Colon (tissue), 2 donors: ENCODE measurements at regions not wholly inside any gene's neighbourhood (a gene's known extent, or its start where the extent isn't known, plus 50 kb on each side); places are given as distances from the start of the nearest gene placed in this dataset.
"Not testable (repeated sequence)": the region's sequence is repeated elsewhere in the genome, so short reads cannot be mapped to it uniquely, and the experiment has no call there.

Source experiments
- FAIRE-seq: peaks from 2 replicates; lab custom pipeline; 2012; peaks lifted over from hg19 to GRCh38; lab: Jason Lieb, UNC
- donor health status: control.
- donor health status: control.

DNA sequence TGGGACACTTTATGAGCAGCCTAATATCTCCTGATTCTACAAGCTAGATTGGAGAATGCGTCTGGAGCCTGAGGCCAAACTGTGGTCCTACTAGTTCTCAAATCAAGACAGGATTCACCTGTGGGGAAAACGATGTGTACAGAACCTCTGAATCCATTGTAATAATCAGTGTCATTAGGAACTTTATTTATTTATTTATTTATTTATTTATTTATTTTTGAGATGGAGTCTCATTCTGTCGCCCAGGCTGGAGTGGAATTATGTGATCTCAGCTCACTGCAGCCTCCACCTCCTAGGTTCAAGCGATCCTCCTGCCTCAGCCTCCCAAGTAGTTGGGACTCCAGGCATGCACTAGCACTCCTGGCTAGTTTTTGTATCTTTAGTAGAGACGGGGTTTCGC lies 52.6 kb upstream of the KIF26B start:
- not testable (repeated sequence) for FAIRE-seq

DNA sequence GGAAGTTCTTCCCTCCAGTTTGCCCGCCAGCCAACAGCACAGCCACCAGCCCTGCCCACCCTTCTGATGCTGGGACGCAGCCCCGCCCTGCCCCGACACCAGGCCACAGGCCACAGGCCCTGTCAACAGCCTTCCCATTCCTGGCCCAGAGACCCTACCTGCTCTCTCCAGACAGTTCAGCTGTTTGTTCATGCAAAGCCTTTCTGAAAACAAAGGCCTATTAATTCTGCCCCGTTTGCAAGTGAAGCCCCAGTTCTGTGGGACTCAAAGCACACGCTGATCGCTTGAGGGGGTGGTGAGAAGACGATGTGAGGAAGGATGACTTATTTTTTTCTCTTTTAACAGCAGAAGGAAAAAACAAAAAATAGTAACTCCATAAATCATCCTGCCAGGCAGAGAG lies 55.4 kb upstream of the KIF26B start:
- no peak for FAIRE-seq

DNA sequence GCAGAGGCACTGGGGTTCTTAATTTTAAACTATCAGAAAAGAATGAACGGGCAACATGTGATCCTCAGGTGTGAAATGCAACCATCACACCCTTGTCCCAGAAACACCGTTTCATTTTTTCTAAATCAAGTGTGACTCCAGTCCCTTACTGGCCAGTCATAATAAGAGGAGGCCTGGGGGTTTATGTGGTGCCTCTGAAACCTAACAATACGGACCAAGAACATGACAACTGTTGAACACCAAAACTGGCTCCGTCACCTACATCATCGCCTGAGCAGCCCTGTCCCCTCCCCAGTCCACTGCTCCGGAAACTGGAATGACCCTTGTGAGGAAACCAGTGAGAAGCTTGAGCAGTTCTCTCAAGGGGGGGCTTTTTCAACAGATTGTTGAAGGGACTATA lies 55.9 kb upstream of the KIF26B start:
- FAIRE-seq, result no peak

DNA sequence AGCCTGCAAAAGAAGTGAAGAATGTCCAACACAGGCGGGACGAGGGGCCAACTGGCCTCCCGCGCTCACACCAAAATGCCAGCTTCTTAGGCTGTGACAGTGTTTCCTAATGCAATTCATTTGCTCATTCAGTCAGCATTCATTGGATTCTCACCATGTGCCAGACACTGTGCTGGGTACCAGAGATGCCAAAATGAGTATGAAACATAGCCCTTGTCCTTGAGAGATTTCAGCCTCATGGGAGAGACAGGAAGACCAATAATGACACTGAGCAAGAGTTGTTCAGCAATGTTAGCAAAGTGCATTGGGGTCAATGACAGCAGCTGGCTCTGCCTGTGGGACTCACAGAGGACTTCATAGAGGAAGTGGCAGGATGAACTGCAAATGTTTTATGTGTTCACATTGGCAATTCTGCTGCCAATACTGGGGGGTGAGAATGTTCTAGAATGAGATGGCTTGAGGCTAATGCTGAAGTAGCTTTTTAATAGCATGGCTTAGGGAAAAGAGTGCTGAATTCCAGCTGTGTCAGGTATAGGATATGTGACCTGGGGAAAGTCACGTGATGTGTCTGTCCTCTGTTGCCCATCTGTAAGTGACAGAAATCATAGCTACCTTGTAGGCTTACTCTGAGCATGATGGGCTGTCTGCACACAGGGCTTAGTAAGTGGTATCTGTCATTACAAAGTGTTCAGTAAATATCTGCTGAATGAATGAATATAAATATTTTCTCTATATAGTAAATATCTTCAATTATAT lies 58.3 kb upstream of the KIF26B start:
- no peak for FAIRE-seq

DNA sequence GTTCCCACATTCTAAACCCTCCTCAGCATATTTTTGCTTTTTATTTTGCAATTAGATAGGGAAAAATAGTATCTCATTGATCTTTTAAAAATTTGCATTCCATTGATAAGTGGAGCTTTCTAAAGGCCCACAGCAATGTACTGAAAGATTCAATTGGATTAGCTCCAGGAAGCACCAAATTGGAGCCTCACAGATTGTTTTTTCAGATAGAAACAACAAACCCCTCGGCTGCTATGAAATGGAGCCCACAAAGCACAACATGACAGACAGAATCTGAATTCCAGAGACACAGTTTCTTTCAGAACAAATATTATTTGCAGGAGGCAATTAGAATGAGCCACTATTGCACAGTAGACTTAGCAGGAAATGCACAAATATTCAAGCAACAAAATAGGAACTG lies 58.9 kb upstream of the KIF26B start:
- no peak for FAIRE-seq

DNA sequence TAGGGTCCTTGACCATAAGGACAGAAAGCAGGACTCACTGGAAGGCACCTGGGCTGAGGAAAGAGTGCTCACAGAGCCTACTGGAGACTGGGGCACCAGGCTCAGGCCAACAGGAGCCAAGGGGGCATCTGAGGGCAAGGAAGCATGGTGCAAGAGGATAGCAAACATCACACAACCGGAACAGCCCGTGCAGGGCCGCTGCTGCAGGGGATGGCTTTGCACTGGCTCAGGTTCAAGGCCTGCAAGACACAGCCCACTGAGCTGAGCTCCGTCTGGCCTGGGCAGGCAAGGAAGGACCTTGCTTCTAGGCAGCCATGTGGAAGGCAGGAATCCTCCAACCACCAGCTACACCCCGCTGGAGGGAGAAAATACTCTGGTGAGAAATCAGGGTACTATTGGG lies 59.8 kb upstream of the KIF26B start:
- FAIRE-seq, result no peak

DNA sequence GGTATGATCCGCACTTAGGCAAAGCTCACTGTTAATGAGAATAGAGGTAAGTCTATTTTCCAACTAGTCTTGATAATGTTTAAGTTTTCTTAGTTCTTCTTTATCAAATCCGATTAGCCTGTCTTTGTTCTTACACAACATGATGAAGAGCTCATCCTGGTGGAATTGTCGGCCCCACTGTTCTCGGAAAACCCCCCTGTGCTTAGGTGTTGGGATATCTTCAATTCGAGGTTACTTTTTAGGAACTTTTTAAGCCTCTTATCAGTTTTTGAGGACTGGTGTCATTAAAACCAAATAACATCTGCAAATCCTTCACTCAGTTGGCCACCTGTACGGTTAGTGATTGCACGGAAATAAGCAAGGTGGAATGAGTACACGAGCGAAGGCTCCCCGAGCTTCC lies 60.7 kb upstream of the KIF26B start:
- FAIRE-seq, result no peak

DNA sequence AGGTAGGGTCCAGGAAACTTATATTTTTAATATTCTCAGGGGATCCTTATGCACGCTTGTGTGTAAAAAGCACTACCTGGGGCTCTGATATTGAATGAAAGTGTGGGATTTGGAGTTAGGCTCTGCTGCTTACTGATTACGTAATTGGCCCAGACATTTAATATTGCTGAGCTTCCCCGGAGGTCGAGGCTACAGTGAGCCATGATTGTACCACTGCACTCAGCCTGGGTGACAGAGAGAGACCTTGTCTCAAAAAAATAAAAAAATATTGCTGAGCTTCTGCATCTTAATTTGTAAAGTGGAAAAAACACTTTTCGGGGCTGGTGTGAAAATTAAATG lies 62.2 kb upstream of the KIF26B start:
- no peak for FAIRE-seq

DNA sequence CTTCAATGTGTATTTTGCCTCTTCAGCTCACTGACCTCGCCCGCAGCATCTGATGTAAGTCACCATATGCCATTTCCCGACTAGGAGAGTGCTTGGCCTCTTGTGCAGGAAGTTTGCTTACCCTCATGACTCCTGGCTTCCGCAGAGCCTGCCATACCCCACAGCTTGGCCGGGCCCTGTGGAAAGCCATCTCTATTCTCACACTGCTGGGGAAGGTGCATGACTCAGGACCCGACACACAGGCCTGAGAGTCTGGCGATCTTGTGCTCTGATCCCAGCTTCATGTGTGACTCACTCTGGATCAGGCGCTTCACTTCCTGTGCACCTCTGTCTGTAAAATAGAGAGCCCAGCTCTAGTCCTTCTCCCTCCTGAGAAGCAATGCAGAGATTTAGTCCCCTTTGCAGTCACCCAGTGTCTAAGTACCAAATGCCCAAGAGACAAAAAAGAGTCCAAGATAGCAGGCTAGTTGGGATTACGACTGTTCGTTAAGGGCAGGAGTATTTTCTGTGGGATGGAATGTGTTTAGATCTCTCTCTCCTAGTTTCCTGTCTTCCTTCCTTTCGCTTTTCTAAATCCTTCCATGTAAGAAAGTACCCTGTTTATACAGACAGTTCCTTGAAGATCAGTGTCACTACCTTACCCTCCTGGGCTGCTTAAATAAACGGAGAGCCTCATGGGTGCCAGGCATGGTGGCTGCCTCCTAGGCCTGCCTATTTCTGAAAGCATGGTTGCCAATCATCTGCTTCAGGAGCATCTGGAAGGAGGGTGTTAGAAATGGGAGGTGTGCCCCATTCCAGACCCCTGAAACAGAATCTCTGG lies 62.8 kb upstream of the KIF26B start:
- FAIRE-seq, result no peak

DNA sequence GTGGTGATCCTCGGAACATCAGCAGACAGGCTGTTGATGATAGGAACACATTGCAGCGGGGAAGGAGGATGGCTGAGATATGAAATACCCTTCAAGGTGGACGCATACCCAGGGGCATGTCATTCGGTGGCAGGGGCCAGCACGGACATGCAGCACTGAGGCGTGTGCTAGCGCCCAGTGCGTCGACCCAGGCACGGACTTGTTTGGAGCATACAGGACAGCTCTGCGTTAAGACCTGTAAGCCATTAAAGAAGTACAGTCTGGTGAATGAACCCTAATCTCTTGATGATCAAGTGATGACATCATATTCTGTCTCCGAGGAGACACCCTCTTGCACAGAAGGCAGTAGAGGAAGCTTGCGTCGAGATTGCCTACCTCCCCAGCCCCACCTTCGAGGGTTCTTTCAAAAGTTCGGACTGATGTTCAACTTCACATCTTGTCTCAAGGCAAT lies 63.6 kb upstream of the KIF26B start:
- FAIRE-seq, result no peak

DNA sequence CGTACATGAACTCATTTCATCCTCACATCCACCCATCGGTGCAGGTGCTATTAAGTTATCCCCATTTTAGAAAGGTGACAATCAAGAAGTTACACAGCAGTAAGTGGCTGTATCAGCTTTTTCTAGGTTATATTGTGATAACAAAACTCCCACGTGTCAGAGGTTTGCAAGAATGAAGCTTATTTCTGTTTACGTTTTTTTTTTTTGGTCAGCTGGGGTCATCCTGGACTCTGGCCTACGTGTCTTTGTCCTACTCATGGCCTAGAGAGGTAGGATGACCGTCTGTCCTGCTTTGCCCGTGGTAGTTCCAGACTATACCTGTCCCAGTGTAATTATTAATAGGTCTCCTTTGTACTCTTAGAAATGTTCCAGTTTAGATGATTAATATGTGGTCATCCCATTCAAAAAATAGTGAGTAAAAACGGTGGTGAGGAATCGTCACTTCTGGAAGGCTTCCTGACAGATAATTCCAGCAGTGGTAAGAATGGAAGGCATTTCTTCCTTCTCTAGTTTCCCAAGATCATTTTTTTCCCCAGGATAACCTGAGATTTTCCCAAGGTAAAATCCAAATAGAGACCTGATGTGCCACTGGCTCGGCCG lies 64.2 kb upstream of the KIF26B start:
- no peak for FAIRE-seq

DNA sequence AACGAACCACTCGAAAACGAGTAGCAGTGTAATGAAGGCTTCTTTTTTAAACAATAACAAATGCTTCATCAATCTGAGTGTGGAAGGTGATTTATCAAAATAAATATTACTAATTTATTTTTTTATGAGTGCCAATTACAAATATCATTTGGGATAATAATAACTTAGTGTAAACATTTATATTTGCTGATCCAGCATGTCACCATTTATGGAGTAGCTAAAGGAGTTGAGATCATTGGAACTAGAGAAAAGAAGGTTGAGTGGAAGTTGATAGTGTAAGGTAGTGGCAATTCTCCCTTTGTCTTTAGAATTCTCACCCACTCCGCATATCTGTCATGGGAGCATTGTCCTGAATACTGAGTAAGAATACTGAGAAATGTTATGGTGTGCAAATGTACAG lies 67.1 kb upstream of the KIF26B start:
- no peak for FAIRE-seq

DNA sequence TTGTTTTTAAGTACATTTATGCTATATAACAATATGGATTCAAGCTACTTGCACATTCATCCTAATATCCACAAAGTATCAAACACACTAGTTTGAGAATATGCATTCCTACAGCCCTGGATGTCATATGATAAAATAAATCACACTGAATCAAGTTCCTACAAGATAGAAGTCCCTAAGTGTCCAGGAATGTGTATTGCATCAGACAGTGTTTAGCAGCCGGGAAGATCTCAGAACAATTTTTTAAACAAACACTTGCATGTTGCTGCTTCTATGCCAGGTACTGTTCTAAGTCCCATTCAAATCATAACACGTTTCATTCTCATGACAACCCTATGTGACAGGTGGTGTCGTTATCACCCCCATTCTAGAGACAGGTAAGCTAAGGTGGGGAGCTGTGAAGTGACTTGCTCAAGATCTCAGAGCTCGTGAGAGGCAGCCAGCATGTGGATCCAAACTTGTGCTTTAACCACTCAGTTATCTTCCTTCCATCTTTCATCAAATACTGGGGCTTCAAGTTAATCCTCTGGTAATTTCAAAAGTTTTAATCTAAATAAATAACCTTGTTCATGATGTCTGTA lies 68.3 kb upstream of the KIF26B start:
- no peak for FAIRE-seq

DNA sequence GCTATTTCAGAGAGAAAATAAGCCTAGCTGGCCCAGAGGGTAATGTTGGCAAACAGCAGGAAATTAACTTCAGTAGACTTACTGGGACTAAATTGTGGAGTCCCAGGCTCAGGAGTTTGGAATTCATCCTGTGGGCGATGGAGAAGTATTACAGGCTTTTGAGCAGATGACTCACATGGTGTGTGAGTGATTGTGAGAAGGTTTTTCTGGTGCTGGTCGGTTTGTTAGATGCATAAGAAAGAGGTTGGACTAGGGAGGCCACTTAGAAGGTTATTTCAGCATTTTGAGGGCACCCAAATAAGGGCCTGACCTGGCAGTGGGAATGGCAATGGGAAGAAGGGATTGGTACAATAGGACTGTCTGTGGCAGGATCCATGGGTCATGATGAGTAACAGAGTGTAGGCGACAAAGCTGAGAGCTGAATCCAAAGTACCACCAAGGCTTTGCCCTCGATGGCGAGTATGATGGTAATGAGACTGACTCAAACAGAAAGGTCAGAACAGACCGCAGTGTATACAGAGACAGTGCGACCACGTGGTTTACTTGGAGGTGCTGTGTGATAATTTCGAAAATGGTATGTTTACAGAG lies 69.2 kb upstream of the KIF26B start:
- no peak for FAIRE-seq

DNA sequence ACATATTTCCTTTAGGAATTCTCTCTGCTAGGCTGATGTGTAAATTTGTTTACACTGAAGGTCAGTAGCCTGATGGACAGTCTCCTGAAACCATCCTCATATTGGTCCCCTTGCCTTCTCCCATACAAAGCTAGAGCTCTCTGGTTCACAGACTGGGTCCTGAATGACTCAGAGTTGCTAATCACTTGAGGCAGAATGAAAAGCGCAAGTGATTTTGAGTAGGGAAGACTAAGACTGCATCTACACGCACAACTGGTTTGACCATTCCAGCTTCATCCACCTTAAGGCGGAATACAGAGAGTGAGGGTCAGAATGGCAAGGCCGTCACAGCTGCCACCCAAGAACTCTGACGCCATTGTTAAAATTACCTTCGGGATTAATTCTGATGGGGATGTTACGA lies 70.2 kb upstream of the KIF26B start:
- no peak for FAIRE-seq

DNA sequence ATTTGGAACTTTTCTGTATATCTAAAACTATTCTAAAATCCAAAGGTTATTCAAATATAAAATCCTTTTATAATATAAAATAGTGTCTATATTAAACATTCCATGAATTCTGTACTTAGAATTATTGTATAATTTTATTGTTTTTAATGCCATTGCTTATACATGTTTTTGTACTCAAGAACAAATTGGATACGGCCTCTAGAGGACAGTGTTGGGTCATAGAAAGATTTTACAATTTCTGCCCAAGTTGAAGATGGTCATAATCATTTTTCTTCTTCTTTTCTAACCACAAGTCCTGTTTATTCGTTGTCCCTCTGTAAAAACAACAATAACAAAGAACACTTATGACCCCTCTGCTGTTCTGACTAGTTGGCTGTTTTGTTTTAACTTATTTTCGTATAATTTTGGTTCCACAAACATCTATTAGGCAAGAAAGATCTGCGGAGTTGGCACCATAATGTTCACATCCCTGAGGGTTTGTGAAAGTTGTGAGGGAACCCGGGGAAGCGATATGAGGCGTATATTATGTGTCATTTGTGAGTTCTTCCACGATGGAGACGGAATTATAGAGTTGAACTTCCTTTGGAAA lies 75.7 kb upstream of the KIF26B start:
- no peak for FAIRE-seq

DNA sequence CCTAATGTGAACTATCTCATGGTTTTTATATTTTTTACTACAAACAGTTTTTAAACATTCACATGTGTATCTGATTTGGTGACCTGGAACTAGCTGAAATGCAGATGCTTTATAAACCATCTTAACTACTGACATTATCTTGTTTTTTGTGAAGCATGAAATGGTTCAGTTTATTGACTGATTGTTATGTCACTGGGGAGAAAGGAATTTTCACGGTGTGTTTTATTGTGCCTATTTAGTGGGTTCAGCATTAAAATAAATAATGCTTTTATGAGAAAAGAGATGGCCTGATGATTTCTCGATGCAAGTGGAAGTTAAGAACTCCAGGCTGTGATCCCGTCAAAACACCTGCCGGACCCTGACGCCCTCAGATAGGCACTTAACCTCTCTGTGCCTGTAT lies 79.9 kb upstream of the KIF26B start:
- no peak for FAIRE-seq

DNA sequence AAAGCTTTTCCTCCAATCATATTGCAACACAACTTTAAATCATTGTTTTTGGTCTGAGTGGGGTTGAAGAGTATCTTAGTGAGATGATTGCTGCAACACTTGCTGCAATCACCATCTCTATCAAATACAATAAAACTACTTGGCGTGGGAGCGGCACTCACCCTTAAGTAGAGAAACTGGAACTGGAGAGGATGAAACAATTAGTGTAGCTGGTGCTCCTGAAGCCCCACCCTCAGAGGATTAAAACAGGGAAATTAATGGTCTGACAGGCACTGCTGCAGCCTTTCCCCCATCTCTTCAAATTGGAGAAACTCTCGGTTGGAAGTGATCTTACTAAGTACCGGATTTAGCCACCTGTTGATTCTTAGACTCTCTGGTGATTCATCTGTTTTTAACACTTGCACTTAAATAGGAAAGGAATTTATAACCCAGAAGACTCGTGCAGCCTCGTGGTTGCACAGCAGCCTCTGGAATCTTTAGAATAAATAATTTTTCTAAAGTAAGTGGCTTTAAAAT lies 80.5 kb upstream of the KIF26B start:
- no peak for FAIRE-seq

DNA sequence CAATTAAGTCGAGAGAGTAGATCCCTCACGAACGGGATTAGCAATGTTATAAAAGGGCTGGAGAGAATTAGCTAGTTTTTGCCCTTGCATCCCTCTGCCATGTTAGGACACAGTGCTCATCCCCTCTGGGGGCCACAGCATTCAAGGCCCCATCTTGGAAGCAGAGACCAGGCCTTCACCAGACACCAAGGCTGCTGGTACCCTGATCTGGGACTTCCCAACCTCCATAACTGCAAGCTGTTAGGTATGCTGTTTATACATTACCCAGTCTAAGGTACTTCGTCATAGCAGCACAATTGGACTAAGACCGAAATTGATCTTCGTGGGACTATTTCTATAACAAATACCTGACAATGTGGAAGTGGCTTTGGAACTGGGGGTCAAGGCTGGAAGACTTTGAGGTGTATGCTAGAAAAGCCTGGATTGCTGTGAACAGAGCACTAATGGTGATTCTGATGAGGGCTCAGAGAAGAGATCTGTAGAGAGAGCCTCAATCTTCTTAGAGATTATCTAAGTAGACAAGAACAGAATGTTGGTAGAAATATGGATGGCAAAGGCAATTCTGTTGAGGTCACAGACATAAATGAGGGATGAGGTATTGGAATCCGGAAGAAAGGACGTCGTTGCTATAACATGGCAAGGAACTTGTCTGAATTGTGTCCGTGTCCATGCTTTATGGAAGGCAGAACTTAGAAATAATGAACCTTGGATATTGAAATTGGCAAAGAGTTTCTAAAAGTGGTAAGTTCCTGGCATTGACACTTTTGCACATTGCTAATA lies 83.8 kb upstream of the KIF26B start:
- FAIRE-seq, result no peak

DNA sequence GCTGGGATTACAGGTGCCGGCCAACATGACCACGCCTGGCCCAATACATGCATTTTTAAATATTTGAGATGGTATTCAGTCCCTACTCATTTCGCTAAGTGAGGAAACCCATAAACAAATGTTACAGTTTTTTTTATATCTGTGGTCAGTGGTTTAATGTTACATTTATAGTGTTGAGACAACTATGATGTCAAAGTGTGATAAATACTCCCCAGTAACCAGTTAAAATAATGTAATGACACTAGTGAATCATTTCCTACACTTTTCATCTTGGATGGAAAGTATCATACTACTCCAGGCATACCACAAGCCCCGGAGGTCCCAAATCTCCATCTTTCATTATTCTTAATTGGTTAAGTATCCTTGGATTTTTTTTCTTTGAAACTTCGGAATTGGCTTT lies 87.5 kb upstream of the KIF26B start:
- FAIRE-seq, result no peak

DNA sequence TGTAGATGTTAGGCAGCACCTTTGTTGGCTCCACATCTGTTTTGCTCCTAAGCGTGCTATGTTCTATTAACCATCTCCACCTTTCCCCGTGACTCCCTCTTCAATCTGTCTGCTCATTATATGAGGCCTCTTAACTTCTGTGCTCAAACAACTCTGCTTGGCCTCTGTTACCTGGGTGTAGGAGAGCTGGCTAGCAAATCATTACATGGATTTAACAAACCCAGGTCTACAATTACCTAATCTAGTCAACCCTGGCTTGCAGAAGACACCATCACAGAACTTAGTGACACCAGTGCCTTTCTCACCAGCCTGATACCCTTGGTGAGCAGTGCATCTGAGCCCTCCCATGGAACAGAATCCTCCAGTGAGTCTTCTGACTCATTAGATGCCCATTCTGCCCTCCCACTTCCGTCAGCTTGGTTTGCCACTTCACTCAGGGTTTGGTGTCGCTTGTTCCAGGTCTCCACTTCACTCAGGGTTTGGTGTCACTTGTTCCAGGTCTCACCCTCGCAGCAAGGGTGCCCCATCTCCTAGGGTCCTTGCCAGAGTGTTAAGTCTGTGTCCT lies 92.0 kb upstream of the KIF26B start:
- FAIRE-seq, result no peak
